Bronchial epithelial cell (primary cell): ENCODE measurements at regions not wholly inside any gene's neighbourhood (a gene's known extent, or its start where the extent isn't known, plus 50 kb on each side); places are given as distances from the start of the nearest gene placed in this dataset.

Source experiments
- DNase-seq: peaks from one replicate; pipeline ENCODE4 v3.0.0-alpha.2; 2010; ENCODE audit warnings: low read depth
- FAIRE-seq: peaks from 2 replicates; lab custom pipeline; 2011; peaks lifted over from hg19 to GRCh38; lab: Jason Lieb, UNC
- H3K27me3 ChIP-seq: 2 replicates; pipeline ENCODE4 v1.5.1; 2011; ENCODE audit warnings: low read length; ENCODE audit not compliant: control insufficient read depth, insufficient read depth
- H3K36me3 ChIP-seq: 2 replicates; pipeline ENCODE4 v1.5.1; 2011; ENCODE audit warnings: low read length; ENCODE audit not compliant: control insufficient read depth, insufficient read depth
- H3K4me3 ChIP-seq: 2 replicates; pipeline ENCODE4 v1.5.1; 2011; ENCODE audit warnings: mild to moderate bottlenecking, low read depth, low read length, control low read depth
- TF ChIP-seq, protein P1 (sequence below): IDR thresholded peaks from 2 replicates; pipeline ENCODE4 v1.5.1; 2011; ENCODE audit warnings: mild to moderate bottlenecking, moderate library complexity, low read length, control low read depth, inconsistent platforms; ENCODE audit not compliant: insufficient read depth, severe bottlenecking

DNA sequence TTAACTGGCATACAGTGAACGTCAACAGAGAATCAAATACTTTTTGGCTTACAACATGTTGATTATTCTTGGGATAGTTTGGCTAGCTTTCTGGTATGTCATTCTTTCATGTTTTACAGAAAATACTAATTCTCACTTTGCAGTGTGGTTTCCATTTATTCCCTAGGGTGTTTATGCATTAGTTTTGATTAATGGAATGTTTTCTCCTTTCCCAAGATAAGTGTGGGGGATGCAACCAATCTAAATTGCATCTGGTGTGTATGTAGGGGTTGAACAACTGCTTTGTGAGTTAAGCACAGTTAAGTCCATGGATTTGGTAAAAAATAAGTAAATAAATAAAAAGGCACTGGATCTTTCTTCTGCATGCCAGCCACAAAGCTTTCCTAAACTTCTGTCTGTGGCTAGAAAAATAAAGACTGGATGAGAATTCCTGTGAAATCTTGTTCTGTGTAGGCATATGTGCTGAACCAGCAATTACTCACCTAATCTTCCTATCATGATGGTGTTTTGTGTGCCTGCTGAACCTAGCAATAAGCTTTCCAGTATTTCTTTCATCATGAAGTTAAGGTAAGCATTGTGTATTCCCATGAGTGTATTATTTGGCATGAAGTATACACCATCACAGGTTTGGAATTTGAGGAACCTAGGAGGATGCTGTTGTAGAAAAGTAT lies 50.6 kb upstream of the TENM3 start:
- Histone ChIP-seq H3K4me3 (no peak overlapping the region), H3K27me3 (no peaks in the 10 kb centered on the region), H3K36me3 (no peaks in the 10 kb centered on the region)
- peak; percentile 30 for DNase-seq
- FAIRE-seq = no peak
- TF ChIP-seq, protein P1, sequence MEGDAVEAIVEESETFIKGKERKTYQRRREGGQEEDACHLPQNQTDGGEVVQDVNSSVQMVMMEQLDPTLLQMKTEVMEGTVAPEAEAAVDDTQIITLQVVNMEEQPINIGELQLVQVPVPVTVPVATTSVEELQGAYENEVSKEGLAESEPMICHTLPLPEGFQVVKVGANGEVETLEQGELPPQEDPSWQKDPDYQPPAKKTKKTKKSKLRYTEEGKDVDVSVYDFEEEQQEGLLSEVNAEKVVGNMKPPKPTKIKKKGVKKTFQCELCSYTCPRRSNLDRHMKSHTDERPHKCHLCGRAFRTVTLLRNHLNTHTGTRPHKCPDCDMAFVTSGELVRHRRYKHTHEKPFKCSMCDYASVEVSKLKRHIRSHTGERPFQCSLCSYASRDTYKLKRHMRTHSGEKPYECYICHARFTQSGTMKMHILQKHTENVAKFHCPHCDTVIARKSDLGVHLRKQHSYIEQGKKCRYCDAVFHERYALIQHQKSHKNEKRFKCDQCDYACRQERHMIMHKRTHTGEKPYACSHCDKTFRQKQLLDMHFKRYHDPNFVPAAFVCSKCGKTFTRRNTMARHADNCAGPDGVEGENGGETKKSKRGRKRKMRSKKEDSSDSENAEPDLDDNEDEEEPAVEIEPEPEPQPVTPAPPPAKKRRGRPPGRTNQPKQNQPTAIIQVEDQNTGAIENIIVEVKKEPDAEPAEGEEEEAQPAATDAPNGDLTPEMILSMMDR = no peak

GRCh38 chr4:182193311-182193710 lies 49.9 kb upstream of the TENM3 start:
- TF ChIP-seq, protein P1 = no peak
- no peak overlapping the region for H3K4me3 ChIP-seq
- H3K27me3 ChIP-seq = no peaks in the 10 kb centered on the region
- H3K36me3 ChIP-seq = no peaks in the 10 kb centered on the region
- FAIRE-seq = no peak
- DNase-seq = no peak
